HFF-Myc (cell line): ENCODE measurements at regions not wholly inside any gene's neighbourhood (a gene's known extent, or its start where the extent isn't known, plus 50 kb on each side); places are given as distances from the start of the nearest gene placed in this dataset.

Source experiments
- DNase-seq: peaks from one replicate; pipeline ENCODE4 v3.0.0-alpha.2; 2011; ENCODE audit warnings: low read depth; ENCODE audit errors: extremely low read depth
- H3K4me3 ChIP-seq: replicated peaks from 2 replicates; pipeline ENCODE4 v1.5.1; 2011; ENCODE audit warnings: low read depth, mild to moderate bottlenecking, control low read depth, low read length
- TF ChIP-seq, protein P1 (sequence below): IDR thresholded peaks from 2 replicates; pipeline ENCODE4 v1.5.1; 2012; ENCODE audit warnings: mild to moderate bottlenecking, low read depth, low read length, control low read depth; ENCODE audit errors: missing control alignments

DNA sequence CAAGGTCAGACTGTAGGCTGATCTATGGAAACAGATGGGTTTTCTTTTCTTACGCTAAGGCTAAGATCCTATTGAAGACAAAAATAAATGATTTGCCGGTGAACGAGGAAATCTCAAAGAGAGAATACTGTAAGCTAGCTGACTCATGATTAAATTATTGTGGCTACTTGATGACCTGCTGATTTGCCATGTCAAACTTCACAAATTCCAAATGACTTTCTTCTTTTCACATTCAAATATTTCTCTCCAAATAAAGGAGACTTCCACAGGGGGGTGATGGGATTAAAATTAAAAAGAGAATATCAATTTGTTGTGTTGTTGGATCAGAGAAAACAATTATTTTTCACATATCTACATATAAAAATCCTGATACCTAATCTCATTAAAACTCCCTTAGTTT is 860.6 kb upstream of the ZWINT start:
- TF ChIP-seq, protein P1, sequence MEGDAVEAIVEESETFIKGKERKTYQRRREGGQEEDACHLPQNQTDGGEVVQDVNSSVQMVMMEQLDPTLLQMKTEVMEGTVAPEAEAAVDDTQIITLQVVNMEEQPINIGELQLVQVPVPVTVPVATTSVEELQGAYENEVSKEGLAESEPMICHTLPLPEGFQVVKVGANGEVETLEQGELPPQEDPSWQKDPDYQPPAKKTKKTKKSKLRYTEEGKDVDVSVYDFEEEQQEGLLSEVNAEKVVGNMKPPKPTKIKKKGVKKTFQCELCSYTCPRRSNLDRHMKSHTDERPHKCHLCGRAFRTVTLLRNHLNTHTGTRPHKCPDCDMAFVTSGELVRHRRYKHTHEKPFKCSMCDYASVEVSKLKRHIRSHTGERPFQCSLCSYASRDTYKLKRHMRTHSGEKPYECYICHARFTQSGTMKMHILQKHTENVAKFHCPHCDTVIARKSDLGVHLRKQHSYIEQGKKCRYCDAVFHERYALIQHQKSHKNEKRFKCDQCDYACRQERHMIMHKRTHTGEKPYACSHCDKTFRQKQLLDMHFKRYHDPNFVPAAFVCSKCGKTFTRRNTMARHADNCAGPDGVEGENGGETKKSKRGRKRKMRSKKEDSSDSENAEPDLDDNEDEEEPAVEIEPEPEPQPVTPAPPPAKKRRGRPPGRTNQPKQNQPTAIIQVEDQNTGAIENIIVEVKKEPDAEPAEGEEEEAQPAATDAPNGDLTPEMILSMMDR = no peak
- H3K4me3 ChIP-seq = no peak overlapping the region
- DNase-seq = no peak

DNA sequence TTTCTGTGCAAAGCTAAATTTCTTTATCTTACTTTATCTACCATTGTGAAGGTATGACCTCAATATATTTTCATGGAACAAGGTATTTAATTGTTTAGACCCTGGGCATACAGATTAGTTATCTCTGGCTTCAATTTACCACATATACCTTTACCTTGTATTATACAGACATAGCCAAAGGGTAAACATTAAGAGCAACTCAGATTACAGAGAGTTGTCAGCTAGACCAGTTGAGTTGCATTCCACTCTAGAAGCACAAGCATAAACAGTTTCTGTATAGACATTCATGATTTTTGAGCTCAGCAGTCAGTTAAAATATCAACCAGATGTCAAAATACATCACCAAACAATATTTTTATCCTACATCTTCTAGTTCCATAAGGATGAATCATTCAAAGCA is 857.3 kb upstream of the ZWINT start:
- no peak for DNase-seq
- H3K4me3 ChIP-seq = no peak overlapping the region
- TF ChIP-seq, protein P1 = no peak

DNA sequence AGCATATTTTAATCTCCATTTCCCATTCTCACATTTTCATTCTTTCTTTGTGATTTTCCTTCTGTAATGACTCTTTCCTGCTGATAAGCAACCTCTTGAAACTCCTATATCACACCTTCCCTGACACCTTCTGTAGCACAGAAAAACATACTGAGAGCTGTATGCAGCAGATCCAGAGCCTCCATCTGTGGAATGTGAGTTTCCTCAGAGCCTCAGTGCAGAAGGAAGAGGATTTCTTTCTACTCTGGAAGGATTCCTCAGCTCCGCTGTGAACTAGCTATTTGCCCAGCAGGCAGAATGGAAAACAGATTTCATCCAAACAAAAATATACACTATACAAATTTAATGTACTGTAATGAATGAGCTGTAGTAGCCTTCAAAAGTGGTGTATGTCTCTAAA is 841.3 kb upstream of the ZWINT start:
- no peak overlapping the region for H3K4me3 ChIP-seq
- TF ChIP-seq, protein P1 = no peak
- DNase-seq = no peak

DNA sequence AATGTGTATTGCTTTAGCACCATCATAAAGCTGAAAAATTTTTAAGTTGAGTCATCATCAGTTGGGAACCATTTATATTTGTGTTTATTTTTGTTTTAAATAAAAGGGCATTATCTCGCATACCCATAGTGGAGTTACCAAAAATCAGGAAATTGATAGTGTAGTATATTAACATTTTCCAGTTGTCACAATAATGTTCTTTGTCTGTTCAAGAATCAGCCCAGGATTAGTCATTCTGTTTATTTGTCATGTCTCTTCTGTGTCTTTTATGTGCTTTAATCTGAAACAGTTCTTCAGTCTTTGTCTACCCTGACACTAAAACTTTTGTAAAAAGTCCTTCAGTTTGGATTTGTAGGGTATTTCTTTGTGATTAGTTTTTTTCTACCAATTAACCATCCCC is 827.8 kb upstream of the ZWINT start:
- DNase-seq = no peak
- H3K4me3 ChIP-seq = no peak overlapping the region
- TF ChIP-seq, protein P1 = no peak

DNA sequence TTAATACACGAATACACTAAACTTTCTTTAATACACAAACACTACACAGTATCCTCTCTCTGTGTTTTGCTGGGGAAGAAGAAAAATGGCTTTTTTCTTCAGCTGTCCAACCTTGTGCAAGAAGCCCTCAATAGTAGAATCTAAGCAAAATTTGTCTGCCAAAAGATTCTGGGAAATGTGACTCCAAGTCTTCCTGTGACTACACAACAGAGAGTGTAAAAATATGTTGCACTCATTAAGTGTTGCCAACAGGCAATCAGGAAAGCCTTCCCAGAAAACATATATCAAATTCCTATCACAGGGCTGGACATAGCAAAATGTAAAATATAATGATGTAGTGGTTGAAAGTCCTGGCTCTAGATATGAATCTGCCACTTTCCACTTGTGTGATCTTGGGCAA is 825.1 kb upstream of the ZWINT start:
- TF ChIP-seq, protein P1 = no peak
- DNase-seq = no peak
- H3K4me3 ChIP-seq = no peak overlapping the region

DNA sequence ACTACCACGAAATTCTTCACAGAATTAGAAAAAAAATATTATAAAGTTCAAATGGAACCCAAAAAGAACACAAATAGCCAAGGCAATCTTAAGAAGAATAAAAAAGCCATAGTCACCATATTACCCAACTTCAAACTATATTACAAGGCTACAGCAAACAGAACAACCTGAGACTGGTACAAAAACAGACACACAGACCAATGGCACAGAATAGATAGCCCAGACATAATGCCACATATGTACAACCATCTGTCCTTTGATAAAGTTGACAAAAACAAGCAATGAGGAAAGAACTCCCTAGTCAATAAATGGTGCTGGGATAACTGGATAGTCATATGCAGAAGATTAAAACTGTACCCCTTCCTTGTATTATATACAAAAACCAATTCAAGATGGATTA is 808.5 kb upstream of the ZWINT start:
- no peak overlapping the region for H3K4me3 ChIP-seq
- no peak for DNase-seq
- TF ChIP-seq, protein P1 = no peak

DNA sequence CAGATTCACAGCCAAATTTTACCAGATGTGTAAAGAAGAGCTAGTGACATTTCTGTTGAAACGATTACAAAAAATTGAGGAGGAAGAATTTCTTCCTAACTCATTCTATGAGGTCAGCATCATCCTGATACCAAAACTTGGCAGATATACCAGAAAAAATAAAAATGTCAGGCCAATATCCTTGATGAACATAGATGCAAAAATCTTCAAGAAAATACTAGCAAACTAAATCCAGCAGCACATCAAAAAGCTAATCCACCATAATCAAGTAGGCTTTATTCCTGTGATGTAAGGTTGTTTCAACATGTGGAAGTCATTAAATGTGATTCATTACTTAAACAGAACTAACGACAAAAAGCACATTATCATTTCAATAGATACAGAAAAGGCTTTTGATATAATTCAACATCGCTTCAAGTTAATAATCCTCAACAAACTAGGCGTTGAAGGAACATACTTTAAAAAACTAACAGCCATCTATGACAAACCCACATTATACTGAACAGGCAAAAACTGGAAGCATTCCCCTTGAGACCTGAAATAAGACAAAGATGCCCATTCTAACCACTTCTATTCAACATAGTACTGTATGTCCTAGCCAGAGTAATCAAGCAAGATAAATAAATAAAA is 807.7 kb upstream of the ZWINT start:
- TF ChIP-seq, protein P1 = no peak
- DNase-seq = no peak
- no peak overlapping the region for H3K4me3 ChIP-seq
